A549 (cell line): ENCODE measurements at regions not wholly inside any gene's neighbourhood (a gene's known extent, or its start where the extent isn't known, plus 50 kb on each side); places are given as distances from the start of the nearest gene placed in this dataset.

Experiments used
- ATAC-seq, 2 experiments: fragments of 200-7000 bp in 1 of 2; fragments of >200 bp in 1 of 2; cut with Nextera tagmentation in 1 of 2; cut with Tn5 transposase in 1 of 2; 3 replicates each; pipeline versions ENCODE4 v1.8.0 to v1.9.1; 2018 to 2020; ENCODE audit warnings: mild to moderate bottlenecking in 1 of 2, moderate library complexity in 1 of 2
- CTCF ChIA-PET: fragments of 300-600 bp; sonication (Branson Sonifier 250); formaldehyde crosslinking; extraction: SDS; loops from one replicate; lab custom pipeline; 2021; ENCODE audit warnings: antibody characterized with exemption, inconsistent platforms; lab: Yijun Ruan, JAX
- POLR2A ChIA-PET: fragments of 350-600 bp; formaldehyde crosslinking; extraction: SDS; loops from one replicate; lab custom pipeline; 2021; ENCODE audit warnings: antibody characterized with exemption, inconsistent platforms; lab: Yijun Ruan, JAX
- DNase-seq, 2 experiments: peaks; one replicate each; pipeline versions ENCODE4 v3.0.0 to v3.0.0-alpha.2; 2011 to 2016; ENCODE audit warnings: low read depth in 1 of 2, low spot score in 1 of 2
- FAIRE-seq: peaks from 2 replicates; lab custom pipeline; 2011; peaks lifted over from hg19 to GRCh38; lab: Jason Lieb, UNC
- H3K27ac ChIP-seq, 2 experiments: fragments of >200 bp; sonication (Bioruptor Twin); formaldehyde crosslinking; 3 replicates each; pipeline ENCODE4 v1.5.1; 2016 to 2017
- H3K4me1 ChIP-seq: fragments of >200 bp; sonication (Bioruptor Twin); formaldehyde crosslinking; 3 replicates; pipeline ENCODE4 v1.6.1; 2016
- H3K4me2 ChIP-seq: fragments of >200 bp; sonication (Bioruptor Twin); formaldehyde crosslinking; 3 replicates; pipeline ENCODE4 v1.6.1; 2016
- H3K4me3 ChIP-seq: fragments of >200 bp; sonication (Bioruptor Twin); formaldehyde crosslinking; 3 replicates; pipeline ENCODE4 v1.5.1; 2016
- H3K9me3 ChIP-seq: fragments of >200 bp; sonication (Bioruptor Twin); formaldehyde crosslinking; 3 replicates; pipeline ENCODE4 v1.6.1; 2016
- CEBPB ChIP-seq, 2 experiments: fragments of >200 bp in 1 of 2; sonication (Bioruptor Twin) in 1 of 2; formaldehyde crosslinking in 1 of 2; IDR thresholded peaks; 2 replicates each; pipeline ENCODE4 v1.6.1; 2012 to 2016
- CHD2 ChIP-seq: fragments of 150-350 bp; IDR thresholded peaks from 2 replicates; pipeline ENCODE4 v1.6.1; 2014; ENCODE audit warnings: low read length; ENCODE audit not compliant: partially characterized antibody
- EHF ChIP-seq: fragments of 250-450 bp; sonication (Bioruptor Pico); IDR thresholded peaks from 2 replicates; pipeline ENCODE4 v1.5.0; 2020; ENCODE audit warnings: mild to moderate bottlenecking
- HEYL ChIP-seq: fragments of 250-450 bp; sonication (Bioruptor Pico); IDR thresholded peaks from 2 replicates; pipeline ENCODE4 v1.8.0; 2021; ENCODE audit warnings: mild to moderate bottlenecking, moderate library complexity
- HOXB5 ChIP-seq: fragments of 250-450 bp; sonication (Bioruptor Pico); IDR thresholded peaks from 2 replicates; pipeline ENCODE4 v1.5.0; 2020; ENCODE audit warnings: mild to moderate bottlenecking, moderate library complexity
- NFE2L2 ChIP-seq: fragments of 150-350 bp; conservative IDR thresholded peaks from 2 replicates; pipeline ENCODE4 v1.6.1; 2014; ENCODE audit warnings: low read length
- NR3C1 ChIP-seq: fragments of >200 bp; sonication (Bioruptor Twin); formaldehyde crosslinking; IDR thresholded peaks from 3 replicates; pipeline ENCODE4 v1.6.1; 2017
- PHF8 ChIP-seq: fragments of 200-600 bp; sonication (generic); IDR thresholded peaks from 2 replicates; pipeline ENCODE4 v1.6.1; 2016; ENCODE audit warnings: low read depth, mild to moderate bottlenecking, antibody characterized with exemption, moderate library complexity, borderline replicate concordance
- RAD21 ChIP-seq, 2 experiments: fragments of >200 bp in 1 of 2; sonication (Bioruptor Twin) in 1 of 2; formaldehyde crosslinking in 1 of 2; IDR thresholded peaks in 1 of 2; conservative IDR thresholded peaks in 1 of 2; 2 replicates in 1 of 2; 3 replicates in 1 of 2; pipeline ENCODE4 v1.6.1; 2012 to 2018; ENCODE audit warnings: inconsistent platforms in 1 of 2
- RCOR1 ChIP-seq: fragments of 150-350 bp; IDR thresholded peaks from 2 replicates; pipeline ENCODE4 v1.6.1; 2014; ENCODE audit warnings: antibody characterized with exemption, low read length, low read depth
- RFX5 ChIP-seq: fragments of 450-650 bp; IDR thresholded peaks from 2 replicates; pipeline ENCODE4 v1.7.1; 2014; ENCODE audit warnings: antibody characterized with exemption, mild to moderate bottlenecking, moderate library complexity
- RNF2 ChIP-seq: fragments of 200-600 bp; sonication (generic); IDR thresholded peaks from 2 replicates; pipeline ENCODE4 v1.6.1; 2016; ENCODE audit warnings: low read depth, mild to moderate bottlenecking, antibody characterized with exemption, moderate library complexity, borderline replicate concordance
- SREBF2 ChIP-seq: fragments of 450-650 bp; IDR thresholded peaks from 2 replicates; pipeline ENCODE4 v1.6.1; 2014; ENCODE audit warnings: mild to moderate bottlenecking, moderate library complexity
- ZC3H11A ChIP-seq: fragments of 450-650 bp; IDR thresholded peaks from 2 replicates; pipeline ENCODE4 v1.6.1; 2014; ENCODE audit warnings: antibody characterized with exemption, mild to moderate bottlenecking
- ZFP36 ChIP-seq: fragments of 450-650 bp; IDR thresholded peaks from 2 replicates; pipeline ENCODE4 v1.6.1; 2014; ENCODE audit warnings: borderline replicate concordance; ENCODE audit not compliant: partially characterized antibody
- ZSCAN20 ChIP-seq: fragments of 250-450 bp; sonication (Bioruptor Pico); IDR thresholded peaks from 2 replicates; pipeline ENCODE4 v1.8.0; 2022; ENCODE audit warnings: mild to moderate bottlenecking, moderate library complexity
- WGBS: methylation state at CpG from one replicate; pipeline ENCODE4 v1.1.6; 2017; ENCODE audit errors: missing lambda C conversion rate; 5-methylcytosine and 5-hydroxymethylcytosine counted together
- TF ChIP-seq, protein P1 (sequence below): fragments of 250-450 bp; sonication (Bioruptor Pico); IDR thresholded peaks from 2 replicates; pipeline ENCODE4 v1.5.0; 2020; ENCODE audit warnings: low read depth, mild to moderate bottlenecking, moderate library complexity
- TF ChIP-seq, protein P2 (sequence below): fragments of 250-450 bp; sonication (Bioruptor Pico); IDR thresholded peaks from 2 replicates; pipeline ENCODE4 v1.5.0; 2021; ENCODE audit warnings: mild to moderate bottlenecking, moderate library complexity, borderline replicate concordance
- TF ChIP-seq, protein P3 (sequence below): fragments of >200 bp; sonication (Bioruptor Twin); formaldehyde crosslinking; IDR thresholded peaks from 3 replicates; pipeline ENCODE4 v1.5.1; 2016
- TF ChIP-seq, protein P4 (sequence below): IDR thresholded peaks from 2 replicates; pipeline ENCODE4 v1.6.1; 2012

DNA sequence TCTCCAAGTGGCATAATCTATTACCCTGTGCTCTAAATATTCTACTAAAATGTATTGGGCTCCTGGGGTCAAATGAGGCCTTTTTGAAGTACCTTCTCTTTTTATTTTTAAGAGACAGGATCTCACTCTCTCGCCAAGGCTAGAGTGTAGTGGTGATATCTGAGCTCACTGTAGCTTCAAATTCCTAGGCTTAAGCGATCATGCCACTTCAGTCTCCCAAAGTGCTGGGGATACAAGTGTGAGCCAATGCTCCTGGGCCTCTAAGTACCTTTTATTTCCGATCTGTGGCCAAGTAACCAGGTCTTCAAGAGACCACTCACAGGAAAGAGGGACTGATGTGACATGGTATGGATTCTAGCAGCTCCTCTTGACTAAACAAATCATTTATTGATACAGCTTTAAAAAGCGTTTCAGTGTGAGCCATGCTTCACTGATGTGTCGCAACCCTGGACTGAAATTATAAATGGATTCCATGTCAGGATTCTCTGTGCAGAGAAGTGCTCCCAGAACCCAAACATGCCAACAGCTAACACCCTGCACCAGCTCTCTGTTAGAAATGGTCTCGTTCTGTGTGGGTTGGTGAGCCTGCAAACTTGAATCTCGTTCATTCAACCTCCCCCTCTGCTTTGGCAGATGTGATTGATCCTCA is 477.8 kb downstream of the HINT1 start:
- 60% methylated on average over 7 of the region's 7 CpGs for WGBS
- Histone ChIP-seq H3K27ac (no peak overlapping the region), H3K4me3 (no peak overlapping the region), H3K4me1 (no peaks in the 10 kb centered on the region), H3K4me2 (no peak overlapping the region), H3K9me3 (no peaks in the 10 kb centered on the region)
- DNase-seq (no peak), FAIRE-seq (no peak), ATAC-seq (no peak)
- ChIA-PET POLR2A (no interaction called here), CTCF (no interaction called here)
- TF ChIP-seq CEBPB (IDR thresholded peaks at IDR 0.05): 0 out of 4 replicates have a peak, but pooled peaks of 1 of the 2 experiments have one; percentile 23
- TF ChIP-seq, protein P1, sequence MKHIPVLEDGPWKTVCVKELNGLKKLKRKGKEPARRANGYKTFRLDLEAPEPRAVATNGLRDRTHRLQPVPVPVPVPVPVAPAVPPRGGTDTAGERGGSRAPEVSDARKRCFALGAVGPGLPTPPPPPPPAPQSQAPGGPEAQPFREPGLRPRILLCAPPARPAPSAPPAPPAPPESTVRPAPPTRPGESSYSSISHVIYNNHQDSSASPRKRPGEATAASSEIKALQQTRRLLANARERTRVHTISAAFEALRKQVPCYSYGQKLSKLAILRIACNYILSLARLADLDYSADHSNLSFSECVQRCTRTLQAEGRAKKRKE (CRISPR knock-in tag): no peak

DNA sequence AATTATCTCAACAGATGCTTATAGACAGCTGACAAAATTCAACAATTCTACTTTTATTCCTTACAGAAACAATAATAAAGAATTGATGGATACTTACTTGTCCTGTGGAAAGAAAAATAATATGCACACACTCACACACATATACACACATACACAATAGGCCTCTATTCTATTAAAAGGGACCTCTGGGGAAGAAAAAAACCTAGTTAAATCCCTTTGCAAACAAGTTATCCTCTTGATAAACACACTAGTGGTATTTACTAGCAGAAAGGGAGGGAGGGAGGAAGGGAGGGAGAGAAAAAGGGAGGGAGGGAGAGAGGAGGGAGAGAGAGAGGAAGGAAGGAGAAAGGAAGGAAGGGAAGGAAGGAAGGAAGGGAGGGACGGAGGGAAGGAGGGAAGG is 486.4 kb downstream of the HINT1 start:
- DNase-seq (no peak), ATAC-seq (no peak), FAIRE-seq (no peak)
- no peaks in the 10 kb centered on the region for H3K4me1 ChIP-seq
- no peak overlapping the region for H3K4me3 ChIP-seq
- H3K4me2 ChIP-seq: no peak overlapping the region
- H3K9me3 ChIP-seq: no peaks in the 10 kb centered on the region
- H3K27ac ChIP-seq: no peak overlapping the region
- ChIA-PET POLR2A (no interaction called here), CTCF (no interaction called here)
- TF ChIP-seq, protein P2, sequence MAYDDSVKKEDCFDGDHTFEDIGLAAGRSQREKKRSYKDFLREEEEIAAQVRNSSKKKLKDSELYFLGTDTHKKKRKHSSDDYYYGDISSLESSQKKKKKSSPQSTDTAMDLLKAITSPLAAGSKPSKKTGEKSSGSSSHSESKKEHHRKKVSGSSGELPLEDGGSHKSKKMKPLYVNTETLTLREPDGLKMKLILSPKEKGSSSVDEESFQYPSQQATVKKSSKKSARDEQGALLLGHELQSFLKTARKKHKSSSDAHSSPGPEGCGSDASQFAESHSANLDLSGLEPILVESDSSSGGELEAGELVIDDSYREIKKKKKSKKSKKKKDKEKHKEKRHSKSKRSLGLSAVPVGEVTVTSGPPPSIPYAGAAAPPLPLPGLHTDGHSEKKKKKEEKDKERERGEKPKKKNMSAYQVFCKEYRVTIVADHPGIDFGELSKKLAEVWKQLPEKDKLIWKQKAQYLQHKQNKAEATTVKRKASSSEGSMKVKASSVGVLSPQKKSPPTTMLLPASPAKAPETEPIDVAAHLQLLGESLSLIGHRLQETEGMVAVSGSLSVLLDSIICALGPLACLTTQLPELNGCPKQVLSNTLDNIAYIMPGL (CRISPR knock-in tag): no peak
- TF ChIP-seq SREBF2 (no peak), ZSCAN20 (CRISPR knock-in tag) (no peak), RFX5 (no peak), HEYL (CRISPR knock-in tag) (no peak), PHF8 (no peak), RCOR1 (no peak), NFE2L2 (no peak), RNF2 (no peak), RAD21 (conservative IDR thresholded peaks at IDR 0.05 in 1 of 2, IDR thresholded peaks at IDR 0.05 in 1 of 2) (no peak), ZFP36 (no peak), EHF (CRISPR knock-in tag) (no peak), NR3C1 (no peak), ZC3H11A (no peak), HOXB5 (no peak), CHD2 (no peak)
- TF ChIP-seq, protein P3, sequence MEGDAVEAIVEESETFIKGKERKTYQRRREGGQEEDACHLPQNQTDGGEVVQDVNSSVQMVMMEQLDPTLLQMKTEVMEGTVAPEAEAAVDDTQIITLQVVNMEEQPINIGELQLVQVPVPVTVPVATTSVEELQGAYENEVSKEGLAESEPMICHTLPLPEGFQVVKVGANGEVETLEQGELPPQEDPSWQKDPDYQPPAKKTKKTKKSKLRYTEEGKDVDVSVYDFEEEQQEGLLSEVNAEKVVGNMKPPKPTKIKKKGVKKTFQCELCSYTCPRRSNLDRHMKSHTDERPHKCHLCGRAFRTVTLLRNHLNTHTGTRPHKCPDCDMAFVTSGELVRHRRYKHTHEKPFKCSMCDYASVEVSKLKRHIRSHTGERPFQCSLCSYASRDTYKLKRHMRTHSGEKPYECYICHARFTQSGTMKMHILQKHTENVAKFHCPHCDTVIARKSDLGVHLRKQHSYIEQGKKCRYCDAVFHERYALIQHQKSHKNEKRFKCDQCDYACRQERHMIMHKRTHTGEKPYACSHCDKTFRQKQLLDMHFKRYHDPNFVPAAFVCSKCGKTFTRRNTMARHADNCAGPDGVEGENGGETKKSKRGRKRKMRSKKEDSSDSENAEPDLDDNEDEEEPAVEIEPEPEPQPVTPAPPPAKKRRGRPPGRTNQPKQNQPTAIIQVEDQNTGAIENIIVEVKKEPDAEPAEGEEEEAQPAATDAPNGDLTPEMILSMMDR: no peak
- TF ChIP-seq, protein P1 (CRISPR knock-in tag): no peak
- TF ChIP-seq, protein P4, sequence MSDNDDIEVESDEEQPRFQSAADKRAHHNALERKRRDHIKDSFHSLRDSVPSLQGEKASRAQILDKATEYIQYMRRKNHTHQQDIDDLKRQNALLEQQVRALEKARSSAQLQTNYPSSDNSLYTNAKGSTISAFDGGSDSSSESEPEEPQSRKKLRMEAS: no peak
- WGBS: 70% methylated on average over 1 of the region's 1 CpG
